ENCODE measurements at regions not wholly inside any gene's neighbourhood (a gene's known extent, or its start where the extent isn't known, plus 50 kb on each side); places are given as distances from the start of the nearest gene placed in this dataset.

GRCh38 chr4:187218705-187219245, 495.1 kb upstream of the FAT1 start:
- H3K4me3 ChIP-seq: no peak overlapping the region
- ATAC-seq: no peak
- no peaks in the 10 kb centered on the region for H3K4me1 ChIP-seq
- H3K27me3 ChIP-seq: no peaks in the 10 kb centered on the region
- no peak for TF ChIP-seq CTCF (IDR thresholded peaks at IDR 0.05)
- TF ChIP-seq POLR2AphosphoS5 (IDR thresholded peaks at IDR 0.05): no peak
- no peak for TF ChIP-seq POLR2A (IDR thresholded peaks at IDR 0.05)
- TF ChIP-seq EP300 (IDR thresholded peaks at IDR 0.05): no peak
- no peaks in the 10 kb centered on the region for H3K36me3 ChIP-seq
- H3K27ac ChIP-seq: no peak overlapping the region
- no peaks in the 10 kb centered on the region for H3K9me3 ChIP-seq
- WGBS, 2 donors (ENCODE audit: low coverage in 1 of 2): 53 to 85% methylated on average over 13 to 15 of the region's 20 CpGs

- H3K36me3 ChIP-seq: no peaks in the 10 kb centered on the region
- no peak for ATAC-seq
- no peak overlapping the region for H3K27ac ChIP-seq
- TF ChIP-seq POLR2AphosphoS5 (IDR thresholded peaks at IDR 0.05): no peak
- H3K4me1 ChIP-seq: no peaks in the 10 kb centered on the region
- H3K27me3 ChIP-seq: no peaks in the 10 kb centered on the region
- H3K4me3 ChIP-seq: no peak overlapping the region
- WGBS, 2 donors (ENCODE audit: low coverage in 1 of 2): 67 to 79% methylated on average over 5 of the region's 5 CpGs
- no peaks in the 10 kb centered on the region for H3K9me3 ChIP-seq
Observed at GRCh38 chr4:187224560-187224959, 500.9 kb upstream of the FAT1 start.

GRCh38 chr4:187227907-187228704, 504.4 kb upstream of the FAT1 start:
- Histone ChIP-seq H3K27ac (no peak overlapping the region), H3K27me3 (no peaks in the 10 kb centered on the region), H3K36me3 (no peaks in the 10 kb centered on the region), H3K4me3 (no peak overlapping the region), H3K4me1 (no peaks in the 10 kb centered on the region), H3K9me3 (no peaks in the 10 kb centered on the region)
- no peak for ATAC-seq
- TF ChIP-seq EP300 (IDR thresholded peaks at IDR 0.05) (no peak), POLR2AphosphoS5 (IDR thresholded peaks at IDR 0.05) (no peak), POLR2A (IDR thresholded peaks at IDR 0.05) (no peak), CTCF (IDR thresholded peaks at IDR 0.05) (no peak)
- 81% methylated on average over 5 to 6 of the region's 6 CpGs for WGBS, 2 donors (ENCODE audit: low coverage in 1 of 2)

GRCh38 chr4:187232196-187232595, 508.5 kb upstream of the FAT1 start:
- no peak for ATAC-seq
- no peaks in the 10 kb centered on the region for H3K36me3 ChIP-seq
- H3K9me3 ChIP-seq: no peaks in the 10 kb centered on the region
- no peak overlapping the region for H3K4me3 ChIP-seq
- H3K27ac ChIP-seq: no peak overlapping the region
- no peaks in the 10 kb centered on the region for H3K27me3 ChIP-seq
- WGBS, 2 donors (ENCODE audit: low coverage in 1 of 2): 40 to 70% methylated on average over 3 of the region's 3 CpGs
- no peak for TF ChIP-seq POLR2AphosphoS5 (IDR thresholded peaks at IDR 0.05)
- no peaks in the 10 kb centered on the region for H3K4me1 ChIP-seq

- ATAC-seq: no peak
- no peaks in the 10 kb centered on the region for H3K4me1 ChIP-seq
Observed at GRCh38 chr4:187232796-187233195, 509.1 kb upstream of the FAT1 start.

More at GRCh38 chr4:187232796-187233195, 509.1 kb upstream of the FAT1 start:
- H3K4me3 ChIP-seq: no peak overlapping the region
- no peak overlapping the region for H3K27ac ChIP-seq
- 83 to 100% methylated on average over 2 of the region's 2 CpGs for WGBS, 2 donors (ENCODE audit: low coverage in 1 of 2)
- no peaks in the 10 kb centered on the region for H3K9me3 ChIP-seq
- H3K27me3 ChIP-seq: no peaks in the 10 kb centered on the region
- no peaks in the 10 kb centered on the region for H3K36me3 ChIP-seq
- TF ChIP-seq CTCF (IDR thresholded peaks at IDR 0.05): no peak
- TF ChIP-seq POLR2AphosphoS5 (IDR thresholded peaks at IDR 0.05): no peak
- TF ChIP-seq POLR2A (IDR thresholded peaks at IDR 0.05): no peak

Measured in gastroesophageal sphincter (tissue), 4 donors.